GM21528 (cell line): ENCODE measurements at regions not wholly inside any gene's neighbourhood (a gene's known extent, or its start where the extent isn't known, plus 50 kb on each side); places are given as distances from the start of the nearest gene placed in this dataset.

Experiments
- ATAC-seq: cut with Tn5 transposase; IDR thresholded peaks from one replicate; pipeline ENCODE4 v1.9.1; 2021; ENCODE audit warnings: mild to moderate bottlenecking, moderate library complexity; ENCODE audit not compliant: unreplicated experiment, low FRiP score

DNA sequence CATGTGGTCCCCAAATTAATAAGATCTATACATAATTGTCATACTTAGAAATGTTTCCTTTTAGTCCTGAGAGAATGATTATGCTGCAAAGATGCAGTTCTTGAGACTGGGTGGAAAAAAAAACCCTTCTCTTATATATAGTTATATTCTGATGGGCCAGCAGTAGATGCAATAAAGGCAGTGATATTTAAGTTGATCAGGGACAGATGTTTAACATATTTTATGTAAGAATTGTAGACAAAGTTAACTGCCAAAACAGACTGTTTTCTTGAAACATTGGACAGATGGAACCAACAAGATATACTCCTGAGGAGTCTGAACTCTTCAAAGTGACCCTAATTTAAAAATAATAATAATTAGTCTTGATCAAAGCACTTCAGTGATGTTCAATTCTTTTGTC is 172.0 kb upstream of the LRIG1 start:
- no peak for ATAC-seq

DNA sequence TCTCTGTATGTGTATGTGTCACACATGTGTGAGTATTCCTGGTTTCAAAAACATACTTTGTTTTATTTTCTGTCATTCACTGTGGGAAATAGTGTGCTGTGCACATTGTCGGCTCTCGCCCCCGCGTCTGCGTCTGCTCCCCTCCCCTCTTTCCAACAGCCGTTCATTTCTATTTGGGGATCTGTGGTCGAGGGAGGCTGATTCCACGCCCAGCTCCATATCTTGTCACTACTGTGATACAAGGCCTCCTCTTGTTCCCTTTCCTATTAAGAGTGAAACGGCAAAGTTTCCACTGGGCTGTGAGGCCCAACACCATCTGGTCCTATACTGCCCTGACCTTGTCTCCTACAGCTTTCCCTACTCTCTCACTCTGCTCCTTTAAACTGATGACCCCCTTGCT is 172.5 kb upstream of the LRIG1 start:
- no peak for ATAC-seq

GRCh38 chr3:66675366-66675765 is 174.5 kb upstream of the LRIG1 start:
- no peak for ATAC-seq

GRCh38 chr3:66692042-66692765 is 191.4 kb upstream of the LRIG1 start:
- no peak for ATAC-seq

DNA sequence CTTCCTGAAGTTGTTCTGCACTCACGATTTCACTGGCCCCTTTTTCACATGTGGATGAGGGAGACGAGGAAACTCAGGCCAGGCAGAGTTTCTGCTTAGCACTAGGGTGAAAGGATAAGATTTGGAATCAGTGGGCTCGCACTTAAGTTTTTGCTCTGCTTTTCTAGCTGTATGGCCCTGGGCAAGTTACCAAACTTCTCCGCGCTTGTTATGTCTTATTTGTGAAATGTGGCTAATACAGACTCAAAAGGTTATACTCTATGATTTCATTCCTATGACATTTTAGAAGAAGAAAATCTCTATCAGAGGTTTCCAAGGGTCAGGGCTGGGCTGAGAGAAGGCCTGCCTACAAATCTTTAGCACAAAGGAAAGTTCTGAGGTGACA is 191.9 kb upstream of the LRIG1 start:
- no peak for ATAC-seq

GRCh38 chr3:66693461-66694031 is 192.7 kb upstream of the LRIG1 start:
- ATAC-seq, result no peak

GRCh38 chr3:66702126-66702525 is 201.3 kb upstream of the LRIG1 start:
- ATAC-seq, result no peak

DNA sequence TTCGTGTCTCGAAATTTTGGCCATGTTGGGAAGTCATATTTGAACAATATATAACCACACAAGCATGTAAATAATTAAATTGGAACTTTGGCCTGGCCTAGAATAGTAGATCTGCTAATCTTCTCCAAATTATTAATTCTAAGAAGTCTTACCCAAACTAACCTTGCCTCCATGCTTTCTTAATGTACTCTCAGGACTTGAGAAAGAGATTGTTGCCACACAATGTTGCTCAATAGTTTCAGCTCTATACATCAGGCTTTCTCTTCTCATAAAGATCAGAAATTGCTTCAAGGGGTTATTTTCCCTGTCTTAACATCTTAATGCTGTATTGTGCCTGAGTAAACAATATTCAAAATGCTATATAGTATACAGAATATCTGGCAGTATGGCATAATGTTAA is 202.7 kb upstream of the LRIG1 start:
- no peak for ATAC-seq

GRCh38 chr3:66705076-66705475 is 204.3 kb upstream of the LRIG1 start:
- ATAC-seq, result no peak

DNA sequence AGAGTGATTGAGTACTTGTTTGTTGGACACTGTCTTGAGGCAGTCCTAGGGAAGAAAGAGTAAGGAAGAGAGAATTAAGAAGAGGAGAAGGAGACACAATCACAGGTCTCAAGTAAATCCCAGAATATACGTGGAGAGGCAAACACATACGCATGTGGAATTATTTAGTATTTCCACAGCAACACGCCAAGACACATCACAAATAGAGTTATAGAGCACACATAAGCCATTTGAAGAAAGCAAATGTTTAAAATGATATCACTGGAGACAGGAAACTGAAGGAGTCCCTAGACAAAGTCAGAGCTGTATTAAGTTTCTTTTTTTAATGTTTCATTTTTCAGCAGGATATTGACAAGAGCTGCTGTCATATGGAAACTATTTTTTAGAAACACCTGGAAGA is 206.1 kb upstream of the LRIG1 start:
- no peak for ATAC-seq

DNA sequence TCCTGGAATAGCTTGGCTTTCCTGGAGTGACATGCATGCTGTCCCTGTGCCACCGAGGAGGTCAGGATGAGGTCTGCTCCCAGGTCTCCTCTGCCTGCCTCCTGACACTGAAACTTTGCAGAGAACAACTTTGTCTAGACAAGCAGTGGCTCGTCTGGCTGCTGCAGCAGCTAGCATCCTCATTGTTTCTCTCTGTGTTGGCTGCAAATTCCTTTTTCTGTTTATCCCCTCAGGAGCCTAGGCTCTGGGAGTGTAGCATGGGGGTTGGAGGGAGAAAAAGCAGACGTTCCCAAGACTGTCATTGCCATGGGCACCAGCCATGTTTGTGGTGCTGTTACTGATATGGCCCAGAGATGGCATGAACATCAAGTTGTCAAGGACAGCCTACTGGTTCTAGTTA is 208.7 kb upstream of the LRIG1 start:
- no peak for ATAC-seq

DNA sequence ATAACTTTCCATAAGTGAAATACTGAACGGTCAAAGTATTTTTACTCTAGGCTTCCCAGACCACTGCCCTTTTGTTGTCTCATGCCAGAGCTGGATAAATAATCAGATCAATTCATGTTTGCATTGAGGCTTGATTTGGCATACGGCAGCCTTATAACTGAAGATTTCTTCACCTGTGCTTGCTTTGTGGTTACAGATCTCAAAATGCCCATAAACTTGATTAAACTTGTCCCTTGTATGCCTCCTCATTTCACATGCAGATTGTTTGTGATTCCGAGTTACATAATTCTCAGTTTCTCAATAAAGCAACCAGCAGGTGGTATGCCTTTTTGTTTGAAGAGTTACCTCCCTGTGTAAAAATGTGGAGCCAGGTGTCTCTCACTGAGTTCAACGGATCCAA is 211.4 kb upstream of the LRIG1 start:
- no peak for ATAC-seq

DNA sequence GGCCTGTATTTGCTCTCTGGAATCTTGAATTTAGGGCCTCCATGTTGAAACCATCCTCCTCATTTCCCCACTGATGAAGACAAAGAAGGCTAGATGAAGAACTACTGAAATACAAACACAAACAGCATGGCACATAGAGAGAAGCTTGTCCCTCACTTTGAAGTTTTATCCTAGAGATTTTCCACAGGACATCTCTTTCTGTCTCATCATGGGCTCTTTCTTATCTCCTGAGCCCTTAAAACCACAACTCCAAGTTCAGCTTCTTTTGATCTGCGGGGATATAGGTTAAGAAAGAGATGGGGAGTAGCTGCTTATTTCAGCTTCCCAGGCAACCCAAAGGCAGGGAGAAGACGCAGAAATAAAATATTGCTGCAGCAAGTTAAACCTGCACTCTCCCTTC is 213.1 kb upstream of the LRIG1 start:
- no peak for ATAC-seq

GRCh38 chr3:66715806-66716205 is 215.0 kb upstream of the LRIG1 start:
- no peak for ATAC-seq

GRCh38 chr3:66717806-66718205 is 217.0 kb upstream of the LRIG1 start:
- no peak for ATAC-seq

DNA sequence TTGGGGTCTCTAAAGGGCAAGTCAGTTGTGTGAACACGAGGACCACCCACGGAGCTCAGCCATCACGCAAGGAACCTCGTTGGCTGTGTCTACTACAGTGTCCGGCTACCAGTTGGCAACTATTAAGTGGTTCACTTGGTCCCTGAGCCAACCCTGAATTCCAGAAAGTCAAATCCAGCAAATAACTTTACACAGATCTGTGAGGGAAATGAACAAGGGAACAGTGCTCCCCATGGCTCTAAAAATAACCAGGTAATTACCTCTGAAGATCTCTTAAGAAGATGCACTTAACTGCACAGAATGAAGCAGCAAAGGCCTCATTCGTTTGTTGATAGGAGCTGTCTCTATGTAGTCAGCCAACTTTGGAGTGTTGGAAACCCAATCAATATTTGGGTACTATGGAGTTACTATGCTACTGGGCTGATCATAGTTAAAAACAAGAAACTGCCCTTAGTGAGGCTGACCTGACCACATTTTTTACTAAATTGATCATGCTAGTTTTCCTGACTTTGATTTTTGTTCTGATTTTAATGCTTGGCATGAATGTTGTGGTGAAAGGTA is 219.1 kb upstream of the LRIG1 start:
- ATAC-seq, result no peak

- no peak for ATAC-seq
Measured at GRCh38 chr3:66720508-66720907, 219.7 kb upstream of the LRIG1 start.

- no peak for ATAC-seq
Measured at GRCh38 chr3:66722675-66723074, 221.9 kb upstream of the LRIG1 start.

- ATAC-seq, result no peak
Measured at GRCh38 chr3:66723231-66723630, 222.4 kb upstream of the LRIG1 start.

GRCh38 chr3:66729687-66730393 is 229.0 kb upstream of the LRIG1 start:
- ATAC-seq, result no peak

GRCh38 chr3:66738625-66739365 is 238.0 kb upstream of the LRIG1 start:
- no peak for ATAC-seq
